ENCODE measurements at regions not wholly inside any gene's neighbourhood (a gene's known extent, or its start where the extent isn't known, plus 50 kb on each side); places are given as distances from the start of the nearest gene placed in this dataset.

GRCh38 chr3:171967137-171967783 lies 72.1 kb upstream of the FNDC3B start:
- TF ChIP-seq CTCF (IDR thresholded peaks at IDR 0.05) (no peak), EP300 (IDR thresholded peaks at IDR 0.05) (no peak)

Data from esophagus muscularis mucosa (tissue), 3 donors.